ENCODE measurements at regions not wholly inside any gene's neighbourhood (a gene's known extent, or its start where the extent isn't known, plus 50 kb on each side); places are given as distances from the start of the nearest gene placed in this dataset.

DNA sequence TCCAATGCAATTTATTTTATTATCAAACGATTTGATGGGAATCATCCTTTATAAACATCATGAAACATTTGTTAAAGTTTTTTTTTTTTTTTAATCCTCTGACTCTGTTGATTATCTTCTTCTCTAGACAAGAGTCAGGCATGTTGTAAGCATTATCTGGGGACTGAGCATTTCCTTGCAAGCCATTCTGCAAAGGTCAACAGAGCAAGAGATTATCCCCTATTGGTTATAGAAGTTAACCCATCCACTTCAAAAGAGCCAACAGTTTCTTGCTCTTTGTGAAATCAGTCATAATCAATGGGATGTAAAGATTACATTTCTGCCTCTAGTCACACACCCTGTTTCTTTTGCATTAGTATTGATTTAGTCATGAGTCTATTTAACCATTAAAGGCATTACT, 368.8 kb upstream of the ADGRL4 start:
- intact Hi-C loops (cut with DNase I; ENCODE audit: low total_unique reads), result no loop called here
- TF ChIP-seq, protein P1, sequence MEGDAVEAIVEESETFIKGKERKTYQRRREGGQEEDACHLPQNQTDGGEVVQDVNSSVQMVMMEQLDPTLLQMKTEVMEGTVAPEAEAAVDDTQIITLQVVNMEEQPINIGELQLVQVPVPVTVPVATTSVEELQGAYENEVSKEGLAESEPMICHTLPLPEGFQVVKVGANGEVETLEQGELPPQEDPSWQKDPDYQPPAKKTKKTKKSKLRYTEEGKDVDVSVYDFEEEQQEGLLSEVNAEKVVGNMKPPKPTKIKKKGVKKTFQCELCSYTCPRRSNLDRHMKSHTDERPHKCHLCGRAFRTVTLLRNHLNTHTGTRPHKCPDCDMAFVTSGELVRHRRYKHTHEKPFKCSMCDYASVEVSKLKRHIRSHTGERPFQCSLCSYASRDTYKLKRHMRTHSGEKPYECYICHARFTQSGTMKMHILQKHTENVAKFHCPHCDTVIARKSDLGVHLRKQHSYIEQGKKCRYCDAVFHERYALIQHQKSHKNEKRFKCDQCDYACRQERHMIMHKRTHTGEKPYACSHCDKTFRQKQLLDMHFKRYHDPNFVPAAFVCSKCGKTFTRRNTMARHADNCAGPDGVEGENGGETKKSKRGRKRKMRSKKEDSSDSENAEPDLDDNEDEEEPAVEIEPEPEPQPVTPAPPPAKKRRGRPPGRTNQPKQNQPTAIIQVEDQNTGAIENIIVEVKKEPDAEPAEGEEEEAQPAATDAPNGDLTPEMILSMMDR (IDR thresholded peaks at IDR 0.05 in 4 of 5, conservative IDR thresholded peaks at IDR 0.05 in 1 of 5), result no peak
- no peak for TF ChIP-seq POLR2A (IDR thresholded peaks at IDR 0.05)
- Histone ChIP-seq H3K4me3 (no peak overlapping the region), H3K36me3 (no peaks in the 10 kb centered on the region), H3K9me3 (no peaks in the 10 kb centered on the region), H3K4me1 (no peaks in the 10 kb centered on the region), H3K27ac (no peak overlapping the region), H3K27me3 (no peaks in the 10 kb centered on the region)
- no peak for DNase-seq
- in situ Hi-C loops (cut with MboI; ENCODE audit: low sequenced_read_pairs in 4 of 4), result no loop called here
- ATAC-seq, result no peak

DNA sequence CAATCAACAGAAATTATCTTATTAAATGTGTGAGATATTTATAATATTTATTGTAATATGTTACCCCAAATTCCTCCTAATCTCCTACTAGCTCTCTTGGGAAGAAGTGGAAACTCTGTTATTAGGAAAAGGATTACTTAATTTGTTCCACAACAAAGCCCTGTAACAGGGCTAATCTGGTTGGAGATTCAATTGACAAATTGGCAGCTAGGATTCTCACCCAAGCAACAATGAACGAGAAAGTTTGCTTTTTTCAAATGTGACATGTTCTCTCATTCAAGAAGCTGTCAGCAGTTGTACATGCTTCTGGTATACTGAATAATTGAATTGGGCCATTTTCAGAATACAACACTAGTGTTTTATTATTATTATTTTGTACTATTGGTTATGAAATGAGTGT, 367.9 kb upstream of the ADGRL4 start:
- H3K4me1 ChIP-seq, result no peaks in the 10 kb centered on the region
- H3K27me3 ChIP-seq, result no peaks in the 10 kb centered on the region
- no peaks in the 10 kb centered on the region for H3K9me3 ChIP-seq
- DNase-seq (no peak), ATAC-seq (no peak)
- in situ Hi-C loops (cut with MboI; ENCODE audit: low sequenced_read_pairs in 4 of 4), result no loop called here
- TF ChIP-seq POLR2A (IDR thresholded peaks at IDR 0.05), result no peak
- TF ChIP-seq, protein P1 (IDR thresholded peaks at IDR 0.05 in 4 of 5, conservative IDR thresholded peaks at IDR 0.05 in 1 of 5), result no peak
- H3K27ac ChIP-seq, result no peak overlapping the region
- H3K4me3 ChIP-seq, result no peak overlapping the region
- intact Hi-C loops (cut with DNase I; ENCODE audit: low total_unique reads), result no loop called here
- no peaks in the 10 kb centered on the region for H3K36me3 ChIP-seq

DNA sequence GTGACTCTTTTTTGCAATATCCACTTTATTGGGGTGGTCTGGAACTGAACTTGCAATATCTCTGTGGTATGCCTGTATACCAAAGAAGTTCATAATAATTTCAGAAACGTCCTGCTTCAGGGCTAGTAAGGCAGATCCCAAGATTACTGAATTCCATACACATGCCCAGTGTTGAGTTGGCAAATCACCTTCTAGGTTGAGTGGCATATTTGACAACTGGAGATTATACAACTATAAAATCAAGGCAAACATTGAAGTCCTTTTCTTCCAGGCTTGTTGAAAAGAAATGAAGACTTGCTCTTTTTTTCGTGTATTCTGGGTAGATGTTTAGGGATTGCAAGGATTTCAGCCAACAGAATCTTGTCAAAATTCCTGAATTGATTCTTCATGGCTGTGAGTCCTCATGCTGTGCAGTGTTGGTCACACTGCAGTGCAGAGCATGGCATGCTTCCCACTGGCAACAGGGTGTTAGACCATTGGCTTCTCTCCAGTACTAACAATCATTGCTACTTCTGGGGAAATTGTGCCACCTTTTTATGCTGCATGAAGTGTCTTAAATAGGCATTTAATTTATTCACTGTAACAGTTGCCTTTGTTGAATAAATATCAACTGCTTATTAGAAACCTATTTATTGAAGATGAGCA, 367.1 kb upstream of the ADGRL4 start:
- Histone ChIP-seq H3K9me3 (no peaks in the 10 kb centered on the region), H3K36me3 (no peaks in the 10 kb centered on the region), H3K4me3 (no peak overlapping the region), H3K4me1 (no peaks in the 10 kb centered on the region), H3K27ac (no peak overlapping the region), H3K27me3 (no peaks in the 10 kb centered on the region)
- intact Hi-C loops (cut with DNase I; ENCODE audit: low total_unique reads) (no loop called here), in situ Hi-C loops (cut with MboI; ENCODE audit: low sequenced_read_pairs in 4 of 4) (no loop called here)
- TF ChIP-seq POLR2A (IDR thresholded peaks at IDR 0.05), result no peak
- DNase-seq (no peak), ATAC-seq (no peak)

DNA sequence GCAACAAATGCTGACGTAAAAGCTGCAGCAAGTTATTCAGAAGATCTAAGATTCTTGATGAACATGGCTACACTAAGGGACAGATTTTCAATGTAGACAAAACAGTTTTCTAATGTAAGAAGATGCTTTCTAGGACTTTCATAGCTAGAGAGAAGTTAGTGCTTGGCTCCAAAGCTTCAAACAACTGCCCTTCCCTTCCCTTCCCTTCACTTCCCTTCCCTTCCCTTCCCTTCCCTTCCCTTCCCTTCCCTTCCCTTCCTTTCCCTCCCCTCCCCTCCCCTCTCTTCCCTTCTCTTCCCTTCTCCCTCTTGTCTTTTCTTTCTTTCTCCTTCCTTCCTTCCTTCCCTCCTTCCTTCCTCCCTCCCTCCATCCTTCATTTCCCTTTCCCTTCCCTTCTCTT, 365.3 kb upstream of the ADGRL4 start:
- no peak for DNase-seq
- no peak overlapping the region for H3K27ac ChIP-seq
- H3K27me3 ChIP-seq, result no peaks in the 10 kb centered on the region
- no peak for TF ChIP-seq POLR2A (IDR thresholded peaks at IDR 0.05)
- TF ChIP-seq, protein P1 (IDR thresholded peaks at IDR 0.05 in 4 of 5, conservative IDR thresholded peaks at IDR 0.05 in 1 of 5), result no peak
- H3K4me1 ChIP-seq, result no peaks in the 10 kb centered on the region
- ATAC-seq, result no peak
- in situ Hi-C loops (cut with MboI; ENCODE audit: low sequenced_read_pairs in 4 of 4), result no loop called here
- H3K9me3 ChIP-seq, result no peaks in the 10 kb centered on the region
- no peak overlapping the region for H3K4me3 ChIP-seq
- intact Hi-C loops (cut with DNase I; ENCODE audit: low total_unique reads), result no loop called here
- no peaks in the 10 kb centered on the region for H3K36me3 ChIP-seq

DNA sequence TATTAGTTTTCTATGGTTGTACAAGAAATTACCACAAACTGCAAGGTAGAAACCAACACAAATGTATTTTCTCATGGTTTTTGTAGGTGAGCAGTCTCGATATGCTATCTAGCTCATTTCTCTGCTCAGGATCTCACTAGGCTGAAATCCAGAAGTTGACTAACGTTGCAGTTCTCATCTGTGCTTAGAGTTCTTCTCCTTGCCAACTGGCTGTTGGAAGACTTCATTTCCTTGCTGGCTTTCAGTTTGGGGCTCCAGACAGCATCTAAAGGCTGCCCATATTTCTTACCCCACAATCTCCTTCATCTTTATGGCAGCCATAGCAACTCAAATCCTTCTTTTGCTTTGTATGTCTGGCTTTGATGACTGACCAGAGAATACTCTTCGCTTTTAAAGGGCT, 362.6 kb upstream of the ADGRL4 start:
- Histone ChIP-seq H3K36me3 (no peaks in the 10 kb centered on the region), H3K4me3 (no peak overlapping the region), H3K27me3 (no peaks in the 10 kb centered on the region), H3K4me1 (no peaks in the 10 kb centered on the region), H3K9me3 (no peaks in the 10 kb centered on the region), H3K27ac (no peak overlapping the region)
- in situ Hi-C loops (cut with MboI; ENCODE audit: low sequenced_read_pairs in 4 of 4) (no loop called here), intact Hi-C loops (cut with DNase I; ENCODE audit: low total_unique reads) (no loop called here)
- no peak for TF ChIP-seq POLR2A (IDR thresholded peaks at IDR 0.05)
- TF ChIP-seq, protein P1 (IDR thresholded peaks at IDR 0.05 in 4 of 5, conservative IDR thresholded peaks at IDR 0.05 in 1 of 5), result no peak
- DNase-seq, result no peak
- no peak for ATAC-seq
